ENCODE measurements at regions not wholly inside any gene's neighbourhood (a gene's known extent, or its start where the extent isn't known, plus 50 kb on each side); places are given as distances from the start of the nearest gene placed in this dataset.

DNA sequence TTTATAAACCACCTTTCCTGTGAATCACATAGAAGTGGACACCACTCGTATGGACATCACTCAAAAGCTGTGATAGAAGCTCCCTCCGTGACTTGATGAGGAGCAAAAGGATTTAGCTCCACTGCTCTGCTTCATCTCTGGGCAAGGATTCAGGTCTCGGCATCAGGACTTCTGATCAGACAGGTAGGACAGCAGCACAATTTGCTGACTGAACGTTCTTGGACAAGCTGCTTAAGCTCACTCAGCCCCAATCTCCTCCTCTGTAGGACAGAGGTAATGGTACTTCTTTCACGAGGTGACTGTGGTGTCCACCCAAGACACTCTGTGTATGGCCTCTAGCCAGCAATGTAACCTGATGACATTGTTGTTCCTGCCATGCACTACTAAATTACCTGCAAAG, 122.6 kb upstream of the AJAP1 start:
- Histone ChIP-seq H3K4me3 (ENCODE audit: low read depth in 2 of 2, low read length in 2 of 2) (no peak overlapping the region), H3K4me1 (ENCODE audit: control insufficient read depth, insufficient read depth, low read length) (no peaks in the 10 kb centered on the region), H3K36me3 (ENCODE audit: control insufficient read depth, insufficient read depth, low read length) (no peaks in the 10 kb centered on the region), H3K27ac (ENCODE audit: low read length) (no peak overlapping the region), H3K27me3 (ENCODE audit: control insufficient read depth, insufficient read depth, low read length) (peaks cover 2% of the 10 kb centered on the region; the same call in 1 of the 2 replicates), H3K9me3 (ENCODE audit: control insufficient read depth, insufficient read depth, low read depth, low read length) (no peaks in the 10 kb centered on the region)
- TF ChIP-seq, protein P1, sequence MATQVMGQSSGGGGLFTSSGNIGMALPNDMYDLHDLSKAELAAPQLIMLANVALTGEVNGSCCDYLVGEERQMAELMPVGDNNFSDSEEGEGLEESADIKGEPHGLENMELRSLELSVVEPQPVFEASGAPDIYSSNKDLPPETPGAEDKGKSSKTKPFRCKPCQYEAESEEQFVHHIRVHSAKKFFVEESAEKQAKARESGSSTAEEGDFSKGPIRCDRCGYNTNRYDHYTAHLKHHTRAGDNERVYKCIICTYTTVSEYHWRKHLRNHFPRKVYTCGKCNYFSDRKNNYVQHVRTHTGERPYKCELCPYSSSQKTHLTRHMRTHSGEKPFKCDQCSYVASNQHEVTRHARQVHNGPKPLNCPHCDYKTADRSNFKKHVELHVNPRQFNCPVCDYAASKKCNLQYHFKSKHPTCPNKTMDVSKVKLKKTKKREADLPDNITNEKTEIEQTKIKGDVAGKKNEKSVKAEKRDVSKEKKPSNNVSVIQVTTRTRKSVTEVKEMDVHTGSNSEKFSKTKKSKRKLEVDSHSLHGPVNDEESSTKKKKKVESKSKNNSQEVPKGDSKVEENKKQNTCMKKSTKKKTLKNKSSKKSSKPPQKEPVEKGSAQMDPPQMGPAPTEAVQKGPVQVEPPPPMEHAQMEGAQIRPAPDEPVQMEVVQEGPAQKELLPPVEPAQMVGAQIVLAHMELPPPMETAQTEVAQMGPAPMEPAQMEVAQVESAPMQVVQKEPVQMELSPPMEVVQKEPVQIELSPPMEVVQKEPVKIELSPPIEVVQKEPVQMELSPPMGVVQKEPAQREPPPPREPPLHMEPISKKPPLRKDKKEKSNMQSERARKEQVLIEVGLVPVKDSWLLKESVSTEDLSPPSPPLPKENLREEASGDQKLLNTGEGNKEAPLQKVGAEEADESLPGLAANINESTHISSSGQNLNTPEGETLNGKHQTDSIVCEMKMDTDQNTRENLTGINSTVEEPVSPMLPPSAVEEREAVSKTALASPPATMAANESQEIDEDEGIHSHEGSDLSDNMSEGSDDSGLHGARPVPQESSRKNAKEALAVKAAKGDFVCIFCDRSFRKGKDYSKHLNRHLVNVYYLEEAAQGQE (IDR thresholded peaks at IDR 0.05; ENCODE audit: insufficient read depth in 1 of 2, low read depth in 2 of 2, low read length in 1 of 2), result no peak
- no peak for TF ChIP-seq POLR2AphosphoS5 (IDR thresholded peaks at IDR 0.05; ENCODE audit: low read depth, low read length)
- ChIA-PET POLR2A (no interaction called here), CTCF (no interaction called here)
- DNase-seq (ENCODE audit: low read depth, low spot score) (no peak), ATAC-seq (no peak)
- intact Hi-C loops (cut with micrococcal nuclease; ENCODE audit: unreplicated experiment), result no loop called here
- in situ Hi-C loops (cut with HindIII; ENCODE audit: low pct_unique_long_range_greater_than_20kb, low sequenced_read_pairs), result no loop called here
- BruUV-seq (replicated peaks), result no TSS peak

DNA sequence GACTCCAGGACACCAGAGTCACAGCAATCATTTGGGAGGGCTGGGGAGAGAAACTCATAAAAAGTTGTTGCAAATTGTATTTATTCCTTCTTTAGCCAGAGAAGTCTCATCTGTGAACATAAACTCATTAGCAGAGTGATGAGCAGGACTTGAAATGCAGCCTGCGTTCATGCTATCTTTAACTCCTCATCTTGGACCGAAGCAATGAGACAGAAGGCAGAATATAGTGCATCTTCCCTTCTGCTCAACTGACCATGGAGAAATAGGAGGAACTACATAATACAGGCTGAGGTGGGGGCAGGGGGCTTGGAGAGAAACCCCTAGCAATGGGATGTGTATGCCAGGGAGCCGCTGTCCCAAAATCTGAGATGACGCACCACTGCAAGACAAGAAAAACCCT, 121.8 kb upstream of the AJAP1 start:
- Histone ChIP-seq H3K27ac (ENCODE audit: low read length) (no peak overlapping the region), H3K9me3 (ENCODE audit: control insufficient read depth, insufficient read depth, low read depth, low read length) (no peaks in the 10 kb centered on the region), H3K36me3 (ENCODE audit: control insufficient read depth, insufficient read depth, low read length) (no peaks in the 10 kb centered on the region), H3K27me3 (ENCODE audit: control insufficient read depth, insufficient read depth, low read length) (no peaks in the 10 kb centered on the region), H3K4me1 (ENCODE audit: control insufficient read depth, insufficient read depth, low read length) (no peaks in the 10 kb centered on the region), H3K4me3 (ENCODE audit: low read depth in 2 of 2, low read length in 2 of 2) (no peak overlapping the region)
- intact Hi-C loops (cut with micrococcal nuclease; ENCODE audit: unreplicated experiment) (no loop called here), in situ Hi-C loops (cut with HindIII; ENCODE audit: low pct_unique_long_range_greater_than_20kb, low sequenced_read_pairs) (no loop called here)
- TF ChIP-seq POLR2AphosphoS5 (IDR thresholded peaks at IDR 0.05; ENCODE audit: low read depth, low read length), result no peak
- no peak for TF ChIP-seq TCF7L2 (IDR thresholded peaks at IDR 0.05; ENCODE audit: low read depth, low read length)
- TF ChIP-seq, protein P2, sequence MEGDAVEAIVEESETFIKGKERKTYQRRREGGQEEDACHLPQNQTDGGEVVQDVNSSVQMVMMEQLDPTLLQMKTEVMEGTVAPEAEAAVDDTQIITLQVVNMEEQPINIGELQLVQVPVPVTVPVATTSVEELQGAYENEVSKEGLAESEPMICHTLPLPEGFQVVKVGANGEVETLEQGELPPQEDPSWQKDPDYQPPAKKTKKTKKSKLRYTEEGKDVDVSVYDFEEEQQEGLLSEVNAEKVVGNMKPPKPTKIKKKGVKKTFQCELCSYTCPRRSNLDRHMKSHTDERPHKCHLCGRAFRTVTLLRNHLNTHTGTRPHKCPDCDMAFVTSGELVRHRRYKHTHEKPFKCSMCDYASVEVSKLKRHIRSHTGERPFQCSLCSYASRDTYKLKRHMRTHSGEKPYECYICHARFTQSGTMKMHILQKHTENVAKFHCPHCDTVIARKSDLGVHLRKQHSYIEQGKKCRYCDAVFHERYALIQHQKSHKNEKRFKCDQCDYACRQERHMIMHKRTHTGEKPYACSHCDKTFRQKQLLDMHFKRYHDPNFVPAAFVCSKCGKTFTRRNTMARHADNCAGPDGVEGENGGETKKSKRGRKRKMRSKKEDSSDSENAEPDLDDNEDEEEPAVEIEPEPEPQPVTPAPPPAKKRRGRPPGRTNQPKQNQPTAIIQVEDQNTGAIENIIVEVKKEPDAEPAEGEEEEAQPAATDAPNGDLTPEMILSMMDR (IDR thresholded peaks at IDR 0.05), result no peak
- TF ChIP-seq, protein P1 (IDR thresholded peaks at IDR 0.05; ENCODE audit: insufficient read depth in 1 of 2, low read depth in 2 of 2, low read length in 1 of 2), result no peak
- TF ChIP-seq SIN3A (IDR thresholded peaks at IDR 0.05; ENCODE audit: borderline replicate concordance, insufficient read depth, low read depth, low read length), result no peak
- POLR2A ChIA-PET, result no interaction called here
- no TSS peak for BruUV-seq (replicated peaks)
- CTCF ChIA-PET, result no interaction called here
- no peak for ATAC-seq
- no peak for DNase-seq (ENCODE audit: low read depth, low spot score)

All from Panc1 (cell line).